ENCODE measurements at regions not wholly inside any gene's neighbourhood (a gene's known extent, or its start where the extent isn't known, plus 50 kb on each side); places are given as distances from the start of the nearest gene placed in this dataset.

- DNase-seq, result no peak
Observed at GRCh38 chr2:236501531-236501930, 68.1 kb upstream of the ACKR3 start.

GRCh38 chr2:236503100-236503499 lies 66.5 kb upstream of the ACKR3 start:
- DNase-seq, result no peak

DNA sequence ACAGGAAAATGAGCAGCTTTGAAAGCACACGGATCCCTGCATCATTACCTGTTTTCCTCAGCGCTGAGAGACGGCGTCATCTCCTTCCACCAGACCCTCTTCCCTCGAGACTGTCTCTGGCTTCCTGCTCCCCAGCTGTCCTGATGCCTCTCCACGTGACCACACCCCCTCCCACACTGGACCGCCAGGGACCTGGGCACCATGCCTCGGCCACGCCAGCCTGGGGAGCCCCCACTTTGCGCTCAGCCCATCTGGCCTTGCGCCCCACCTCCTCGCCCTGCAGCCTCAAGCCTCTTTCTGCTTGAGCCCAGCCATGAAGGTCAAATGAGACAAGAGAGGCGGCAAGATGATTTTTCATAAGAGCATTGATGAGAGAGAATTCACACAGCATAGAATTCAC lies 66.0 kb upstream of the ACKR3 start:
- no peak for DNase-seq

DNA sequence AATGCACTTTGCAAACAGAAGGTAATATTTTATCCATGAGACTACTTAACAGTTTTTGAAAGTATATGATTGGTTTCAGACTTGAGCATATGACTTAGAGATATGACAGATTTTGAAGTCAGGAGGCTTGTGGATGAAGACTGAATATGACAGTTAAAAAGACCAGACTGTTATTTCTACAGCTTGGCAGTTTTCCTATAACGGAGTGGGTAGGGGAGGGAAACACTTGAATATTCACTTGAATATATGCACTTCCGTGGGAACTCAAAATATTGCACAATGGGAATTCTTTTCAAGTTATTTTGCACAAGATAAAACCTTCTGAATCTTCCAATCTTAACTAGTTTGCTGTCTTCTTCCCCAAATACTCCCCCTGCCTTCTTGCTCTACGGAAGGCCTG lies 64.6 kb upstream of the ACKR3 start:
- DNase-seq, result no peak

DNA sequence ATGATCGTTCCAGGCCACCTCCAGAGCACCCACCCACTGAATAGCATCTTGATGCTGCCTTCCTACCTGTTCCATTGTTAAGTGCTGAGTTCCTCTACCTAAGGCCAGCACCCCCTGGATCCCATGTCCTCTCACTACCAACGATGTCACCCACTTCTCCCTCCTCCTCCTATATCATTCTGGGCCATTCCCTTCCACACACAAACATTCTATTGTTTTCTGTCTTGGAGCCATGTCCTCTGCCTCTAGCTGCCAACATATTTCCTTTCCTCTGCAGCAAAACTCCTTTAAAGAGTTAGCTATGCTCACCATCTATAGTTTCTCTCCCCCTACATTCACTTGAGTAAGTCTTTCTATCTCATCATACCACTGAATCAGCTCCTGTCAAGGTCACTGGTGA lies 64.0 kb upstream of the ACKR3 start:
- DNase-seq, result no peak

- DNase-seq, result no peak
Observed at GRCh38 chr2:236507393-236508085, 62.1 kb upstream of the ACKR3 start.

DNA sequence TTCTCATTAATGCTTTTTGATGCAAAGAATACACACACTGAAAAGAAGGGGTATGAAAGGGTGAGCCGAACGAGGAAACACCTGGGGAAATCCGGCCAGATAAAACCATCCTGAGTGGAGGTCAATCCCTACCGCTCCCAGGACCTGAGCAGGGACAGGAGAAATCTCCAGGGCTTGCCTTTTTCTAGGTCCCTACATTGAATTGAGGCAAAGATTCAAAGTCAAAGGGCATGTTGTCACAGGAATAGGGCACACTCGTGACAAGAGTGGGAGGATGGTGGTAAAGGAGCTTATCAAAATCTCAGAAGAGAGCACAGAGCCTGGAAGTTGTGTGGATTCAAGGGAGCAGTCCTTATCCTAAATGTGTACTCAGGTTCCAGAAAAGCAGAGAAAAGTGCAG lies 61.2 kb upstream of the ACKR3 start:
- no peak for DNase-seq

- no peak for DNase-seq
Observed at GRCh38 chr2:236510034-236510433, 59.6 kb upstream of the ACKR3 start.

DNA sequence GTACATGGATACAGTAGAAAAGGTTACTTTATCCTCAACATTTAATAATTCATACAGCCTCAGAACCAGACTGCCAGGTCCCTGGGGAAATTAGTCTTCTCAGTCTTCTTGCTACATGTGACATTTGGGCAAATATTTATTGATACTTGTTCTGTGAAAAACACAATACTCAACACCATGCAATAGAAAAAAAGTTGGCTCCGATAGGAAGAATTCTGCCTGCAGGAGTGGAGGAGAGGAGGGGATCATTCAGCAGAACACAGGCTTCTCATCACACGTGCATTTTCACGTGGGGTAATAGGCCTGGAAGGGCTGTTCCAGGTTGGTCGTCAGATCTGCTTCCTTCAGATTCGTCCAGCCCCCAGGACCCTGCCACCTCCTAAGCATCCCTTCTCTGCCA lies 58.4 kb upstream of the ACKR3 start:
- DNase-seq, result no peak

GRCh38 chr2:236512267-236512666 lies 57.4 kb upstream of the ACKR3 start:
- no peak for DNase-seq

DNA sequence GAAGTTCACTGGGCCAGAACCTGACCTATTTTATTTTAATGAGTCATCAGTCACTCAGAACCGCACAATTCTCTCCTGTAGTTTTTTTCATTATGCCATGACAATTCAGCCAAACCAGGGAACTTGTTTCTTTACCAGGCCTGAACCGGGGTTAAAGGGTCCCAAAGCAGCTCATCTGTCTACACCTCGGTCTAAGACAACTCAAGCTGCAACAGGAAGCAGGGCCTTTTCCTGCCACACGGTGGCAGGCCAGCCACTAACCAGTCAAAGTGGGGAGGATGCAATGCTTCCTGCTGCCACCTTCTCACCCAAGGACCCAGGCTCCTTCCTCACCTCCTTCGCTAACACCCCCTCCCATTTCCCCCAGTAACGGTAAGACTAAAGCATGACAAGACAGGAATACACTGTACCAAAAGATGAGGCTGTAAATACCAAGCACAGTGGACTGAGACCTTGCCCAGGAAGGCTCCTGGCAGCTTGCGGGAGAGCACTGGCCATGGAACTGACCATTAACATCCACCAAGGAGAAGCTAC lies 56.7 kb upstream of the ACKR3 start:
- DNase-seq, result no peak

DNA sequence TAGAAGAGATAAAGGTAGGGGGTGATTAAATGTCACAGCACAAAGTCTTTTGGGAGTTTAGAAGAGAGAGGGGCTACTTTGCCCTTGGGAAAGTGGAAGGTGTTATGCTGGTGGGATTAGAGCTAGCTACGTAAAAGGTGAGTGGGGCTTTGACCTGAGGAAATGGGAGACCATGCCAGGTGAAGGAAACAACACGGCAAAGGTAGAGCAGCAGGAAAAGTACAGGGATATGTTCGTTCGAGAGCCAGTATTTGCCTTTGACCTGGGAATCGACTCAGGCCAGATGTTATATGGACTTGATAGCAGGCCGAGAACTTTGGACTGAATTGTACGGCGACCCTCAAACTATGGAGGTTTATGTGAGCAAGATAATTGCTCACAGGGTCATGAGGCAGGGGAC lies 55.7 kb upstream of the ACKR3 start:
- DNase-seq, result no peak

- no peak for DNase-seq
Observed at GRCh38 chr2:236516708-236517107, 52.9 kb upstream of the ACKR3 start.

DNA sequence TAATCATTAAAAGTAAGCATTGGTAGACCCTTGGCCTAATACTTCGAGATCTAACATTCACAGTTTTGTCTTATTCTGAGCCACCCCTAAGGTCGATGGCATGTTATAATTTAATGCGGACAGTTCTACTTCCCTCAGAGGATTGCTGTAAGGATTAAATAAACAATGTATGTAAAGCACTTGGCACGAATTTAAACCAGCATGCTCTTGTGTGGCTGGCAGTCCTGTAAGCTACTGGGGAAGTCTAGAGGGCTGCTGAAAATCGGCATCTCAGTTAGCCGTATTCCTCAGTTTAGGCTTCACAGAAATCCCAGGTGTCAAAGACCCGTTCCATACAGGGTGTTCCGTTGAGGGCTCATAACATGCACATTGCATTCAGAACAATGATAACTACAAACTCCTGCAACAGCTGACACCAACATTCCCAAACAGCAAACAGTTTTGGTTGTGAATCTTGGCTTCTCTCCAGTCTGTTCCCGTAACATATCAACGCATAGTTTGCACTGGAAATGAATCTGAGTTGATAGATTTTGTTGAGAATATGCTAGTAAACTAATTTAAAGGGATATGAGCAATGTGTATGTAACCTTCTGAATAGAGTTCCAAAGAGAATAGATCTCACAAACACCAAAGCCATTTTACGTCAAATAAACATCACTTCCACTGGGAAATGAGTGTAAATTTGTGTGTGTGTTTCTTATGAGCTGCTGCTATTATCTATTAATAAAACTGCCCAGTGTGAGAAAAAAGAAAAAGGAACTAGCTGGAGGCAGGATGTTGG lies 52.2 kb upstream of the ACKR3 start:
- DNase-seq, result no peak
